Skeletal muscle cell (primary cell): ENCODE measurements at regions not wholly inside any gene's neighbourhood (a gene's known extent, or its start where the extent isn't known, plus 50 kb on each side); places are given as distances from the start of the nearest gene placed in this dataset.

ENCODE experiments used
- DNase-seq: peaks from one replicate; pipeline ENCODE4 v3.0.0-alpha.2; 2010; ENCODE audit warnings: low read depth
- H3K4me3 ChIP-seq: 2 replicates; pipeline ENCODE4 v1.5.1; 2011; ENCODE audit warnings: low read depth, mild to moderate bottlenecking, control low read depth, low read length, moderate library complexity

DNA sequence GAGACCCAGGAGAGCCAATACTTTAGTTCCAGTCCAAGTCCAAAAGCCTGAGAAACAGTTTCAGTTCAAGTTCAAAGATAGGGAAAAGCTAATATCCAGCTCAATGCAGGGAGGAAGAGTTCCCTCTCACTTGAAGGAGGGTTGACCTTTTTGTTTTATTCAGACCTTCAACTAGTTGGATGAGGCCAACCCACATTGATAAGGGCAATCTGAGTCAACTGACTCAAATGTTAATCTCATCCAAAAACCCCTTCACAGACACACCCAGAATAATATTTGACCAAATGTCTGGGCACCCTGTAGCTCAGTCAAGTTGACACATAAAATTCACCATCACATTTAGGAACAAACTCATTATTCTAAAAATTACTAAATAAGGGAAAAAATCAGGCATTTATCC lies 246.8 kb downstream of the METTL4 start:
- H3K4me3 ChIP-seq = no peak overlapping the region
- DNase-seq = no peak

DNA sequence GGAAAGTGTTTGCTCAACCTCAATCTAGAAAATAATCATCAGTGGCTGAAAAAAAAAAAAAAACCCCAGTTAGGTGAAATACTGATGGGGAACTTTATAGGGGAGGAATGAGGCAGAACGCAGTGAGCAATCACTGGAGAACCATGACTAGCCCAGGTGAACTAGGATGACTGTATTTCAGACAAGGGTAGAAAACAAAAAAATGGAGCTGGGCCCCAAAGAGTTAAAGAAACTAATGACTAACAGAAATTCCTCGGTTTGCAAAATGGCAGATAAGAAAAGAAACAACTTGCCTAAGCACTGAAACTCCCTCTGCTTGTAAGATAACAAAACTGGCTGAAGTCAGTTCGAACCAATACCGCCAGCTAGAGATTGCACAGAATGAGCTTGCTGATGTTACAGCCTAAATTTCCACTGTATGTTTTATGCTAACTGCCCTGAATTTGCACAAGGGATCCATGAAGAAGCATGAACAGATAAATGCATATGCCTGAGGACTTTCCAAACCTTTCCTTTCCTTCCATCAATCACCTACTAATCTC lies 245.9 kb downstream of the METTL4 start:
- DNase-seq = no peak
- H3K4me3 ChIP-seq = no peak overlapping the region

DNA sequence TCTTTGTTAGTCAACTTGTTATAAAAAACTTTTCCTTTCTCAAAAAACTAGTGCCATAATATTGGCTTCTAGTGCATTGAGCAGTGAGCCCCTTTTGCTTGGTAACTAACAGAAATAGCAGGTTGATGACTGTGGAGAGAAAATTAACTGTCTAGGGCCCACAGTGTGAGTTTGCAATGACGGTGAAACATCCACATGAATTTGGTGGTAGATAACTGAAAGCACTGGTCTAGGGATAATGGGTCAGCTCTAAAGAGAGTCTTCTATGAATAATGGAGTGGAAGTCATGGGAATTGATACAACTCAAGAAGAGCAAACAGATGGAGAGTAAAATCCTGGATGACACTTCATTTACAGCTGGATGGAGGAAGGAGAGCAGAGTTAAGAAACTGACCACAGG lies 245.4 kb downstream of the METTL4 start:
- H3K4me3 ChIP-seq = no peak overlapping the region
- DNase-seq = no peak

GRCh38 chr18:2326999-2327398 lies 244.3 kb downstream of the METTL4 start:
- no peak overlapping the region for H3K4me3 ChIP-seq
- DNase-seq = no peak

DNA sequence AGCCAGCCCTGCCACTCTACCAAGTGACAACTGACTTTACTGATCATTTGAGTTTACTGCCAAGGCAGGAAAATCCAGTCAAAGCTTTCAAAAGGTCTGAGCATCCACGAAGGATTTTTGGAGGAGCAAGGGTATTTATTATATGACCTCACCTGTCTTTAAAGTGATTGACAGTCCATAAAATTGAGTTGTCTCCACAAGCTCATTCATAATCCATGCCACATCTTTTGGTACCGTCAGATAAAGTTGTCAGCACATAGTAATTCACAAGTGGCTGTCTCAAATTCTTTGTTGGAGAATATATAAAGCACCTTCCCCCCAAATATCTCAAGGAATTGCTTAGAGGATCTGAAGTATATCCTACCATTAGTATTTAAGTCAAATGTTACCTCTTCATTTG lies 240.5 kb downstream of the METTL4 start:
- H3K4me3 ChIP-seq = no peak overlapping the region

GRCh38 chr18:2331491-2331890 lies 239.8 kb downstream of the METTL4 start:
- no peak for DNase-seq
- no peak overlapping the region for H3K4me3 ChIP-seq

More for the DNA sequence above, 240.5 kb downstream of the METTL4 start:
- DNase-seq = no peak

DNA sequence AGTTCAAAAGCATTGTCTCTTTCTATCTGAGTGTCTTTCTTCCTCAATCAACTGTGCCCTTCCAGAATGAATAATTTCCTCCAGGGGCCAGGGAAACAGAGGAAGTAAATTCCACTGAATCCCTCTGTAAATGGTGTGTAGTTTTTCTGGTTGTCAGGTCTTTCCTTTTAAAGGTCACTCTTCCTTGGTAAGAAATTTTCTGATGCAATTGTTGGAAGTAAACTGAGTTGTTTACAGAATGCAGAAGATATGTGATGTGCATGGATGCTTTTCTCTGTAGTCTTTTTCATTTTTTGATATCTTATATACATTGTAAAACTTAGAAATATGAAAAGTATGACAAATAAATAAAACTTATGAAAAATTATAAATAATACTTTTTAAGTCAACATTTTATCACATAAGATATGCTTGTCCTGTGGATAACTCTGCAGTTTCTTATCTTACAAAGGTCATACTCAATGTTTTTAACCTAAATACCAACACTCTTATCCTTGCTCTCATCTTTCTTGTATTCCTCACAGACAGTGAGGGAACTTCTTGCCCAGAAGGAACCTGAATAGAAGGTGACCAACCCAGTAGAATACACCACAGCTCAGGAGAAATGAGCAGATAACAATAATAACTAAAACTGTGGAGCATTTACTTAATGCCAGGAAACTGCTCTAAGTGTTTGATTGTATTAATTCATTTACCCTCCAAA lies 234.5 kb downstream of the METTL4 start:
- H3K4me3 ChIP-seq = no peak overlapping the region
- no peak for DNase-seq

DNA sequence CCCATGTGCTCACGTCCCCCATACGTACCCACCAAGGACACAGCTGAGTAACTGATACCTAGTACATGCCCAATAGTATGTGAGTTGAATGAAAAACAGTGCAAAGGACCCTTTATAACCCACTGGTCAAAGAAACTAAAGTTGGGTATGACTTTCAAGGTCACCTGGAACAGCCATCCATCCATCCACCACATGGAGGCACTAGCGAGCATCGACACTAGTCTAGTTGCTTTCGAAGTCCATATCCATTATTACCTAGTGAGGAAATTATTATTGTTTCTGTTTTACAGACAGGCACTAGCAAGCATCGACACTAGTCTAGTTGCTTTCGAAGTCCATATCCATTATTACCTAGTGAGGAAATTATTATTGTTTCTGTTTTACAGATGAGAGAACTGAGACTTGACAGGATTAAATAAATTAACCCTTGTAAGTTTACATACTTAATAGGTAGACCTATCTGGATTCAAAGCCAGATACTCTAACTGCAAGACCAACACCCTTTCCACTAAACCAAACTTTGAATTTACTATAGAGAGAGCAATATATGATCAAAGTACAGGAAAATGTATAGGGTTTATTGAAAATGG lies 233.7 kb downstream of the METTL4 start:
- no peak for DNase-seq
- no peak overlapping the region for H3K4me3 ChIP-seq

DNA sequence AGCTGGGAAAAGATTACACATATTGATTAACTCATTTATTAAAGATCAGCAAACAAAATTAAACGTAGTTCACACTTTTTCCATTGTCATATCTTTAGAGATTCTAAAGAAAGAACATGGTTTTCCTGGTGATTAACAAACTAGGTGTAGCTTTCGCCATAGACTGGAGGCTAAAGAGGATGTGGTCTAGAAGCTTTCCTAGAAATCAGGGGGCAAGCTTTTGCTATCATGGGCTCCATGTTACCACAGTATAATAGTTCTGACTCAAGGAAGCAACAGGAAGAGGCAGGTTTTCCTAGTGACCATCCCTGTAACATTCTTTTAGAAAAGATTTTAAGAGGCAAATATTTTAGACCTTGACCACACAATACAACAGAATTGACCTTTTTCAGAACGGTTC lies 232.7 kb downstream of the METTL4 start:
- DNase-seq = no peak
- H3K4me3 ChIP-seq = no peak overlapping the region

GRCh38 chr18:2340335-2340734 lies 231.0 kb downstream of the METTL4 start:
- DNase-seq = no peak
- H3K4me3 ChIP-seq = no peak overlapping the region

- no peak overlapping the region for H3K4me3 ChIP-seq
- DNase-seq = no peak
These were observed 223.3 kb downstream of the METTL4 start for GRCh38 chr18:2348003-2348402.

DNA sequence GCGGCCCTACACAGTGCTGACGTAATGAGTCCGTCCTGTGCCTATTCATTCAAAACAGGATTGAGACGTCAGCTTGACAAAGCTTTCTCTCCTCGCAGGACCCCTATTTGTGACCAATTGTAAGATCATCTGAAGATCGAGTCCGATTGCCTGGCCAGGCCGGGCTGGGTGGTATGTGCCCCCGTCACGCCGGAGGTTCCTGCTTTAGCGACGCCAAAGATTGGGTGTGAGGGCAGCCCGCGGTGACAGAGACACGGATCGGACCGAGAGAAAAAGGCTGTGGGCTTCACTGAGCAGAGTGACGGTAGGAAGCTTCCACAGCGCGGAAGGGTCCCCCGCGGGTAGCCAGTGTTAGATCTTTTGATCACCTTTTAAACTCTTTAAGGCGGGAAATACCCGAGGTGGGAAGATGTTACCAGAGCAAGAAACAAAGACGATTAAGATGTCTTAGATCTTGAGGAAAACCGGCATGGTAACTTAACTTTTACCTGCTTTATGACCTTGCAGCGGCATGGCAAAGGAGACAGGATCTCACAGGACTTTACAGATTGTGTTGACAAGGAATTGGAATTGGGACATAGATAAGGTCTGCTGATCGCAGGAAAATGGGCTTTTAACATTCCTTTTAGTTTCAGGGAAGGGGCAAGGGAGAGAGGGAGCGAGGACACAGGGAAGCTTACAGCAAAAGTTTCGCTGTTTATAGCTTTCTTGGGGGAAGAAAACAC lies 220.0 kb downstream of the METTL4 start:
- H3K4me3 ChIP-seq = no peak overlapping the region
- no peak for DNase-seq

GRCh38 chr18:2354292-2354691 lies 217.0 kb downstream of the METTL4 start:
- no peak overlapping the region for H3K4me3 ChIP-seq
- DNase-seq = no peak

DNA sequence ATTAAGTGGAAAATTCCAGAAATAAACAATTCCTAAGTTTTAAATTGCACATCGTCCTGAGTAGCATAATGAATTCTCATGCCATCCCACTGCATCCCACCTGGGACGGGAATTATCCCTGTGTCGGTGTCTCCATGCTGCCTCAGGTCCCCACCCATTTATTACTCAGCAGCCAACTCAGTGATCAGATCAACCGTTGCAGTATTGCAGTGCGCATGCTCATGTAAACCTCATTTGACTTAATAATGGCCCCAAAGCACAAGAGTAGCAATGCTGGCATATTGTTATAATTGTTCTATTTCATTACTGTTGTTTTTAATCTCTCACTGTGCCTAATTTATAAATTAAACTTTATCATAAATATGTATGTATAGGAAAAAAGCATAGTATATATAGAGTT lies 214.4 kb downstream of the METTL4 start:
- no peak for DNase-seq

GRCh38 chr18:2360861-2361260 lies 210.4 kb downstream of the METTL4 start:
- no peak overlapping the region for H3K4me3 ChIP-seq
- no peak for DNase-seq

More for the DNA sequence above, 214.4 kb downstream of the METTL4 start:
- no peak overlapping the region for H3K4me3 ChIP-seq

GRCh38 chr18:2368102-2368501 lies 203.2 kb downstream of the METTL4 start:
- H3K4me3 ChIP-seq = no peak overlapping the region
- DNase-seq = no peak

- H3K4me3 ChIP-seq = no peak overlapping the region
- DNase-seq = no peak
These were observed 194.6 kb downstream of the METTL4 start for GRCh38 chr18:2376707-2377106.

- no peak for DNase-seq
These were observed 191.2 kb downstream of the METTL4 start for GRCh38 chr18:2380101-2380500.

GRCh38 chr18:2381539-2381938 lies 189.8 kb downstream of the METTL4 start:
- no peak overlapping the region for H3K4me3 ChIP-seq
- DNase-seq = no peak

More at GRCh38 chr18:2380101-2380500, 191.2 kb downstream of the METTL4 start:
- no peak overlapping the region for H3K4me3 ChIP-seq

- H3K4me3 ChIP-seq = no peak overlapping the region
- DNase-seq = no peak
These were observed 183.7 kb downstream of the METTL4 start for GRCh38 chr18:2387588-2387987.
